Panc1 (cell line): ENCODE measurements at regions not wholly inside any gene's neighbourhood (a gene's known extent, or its start where the extent isn't known, plus 50 kb on each side); places are given as distances from the start of the nearest gene placed in this dataset.

Experiments used
- ATAC-seq: fragments of 200-7000 bp; cut with Tn5 transposase; 2 replicates; pipeline ENCODE4 v1.9.1; 2020; ENCODE audit warnings: mild to moderate bottlenecking, moderate library complexity
- BruUV-seq: library from RNA; stranded (reverse); fragments of 400-500 nt; replicated peaks from 2 replicates; lab custom pipeline; 2021; lab: Mats Ljungman, UMichigan
- CTCF ChIA-PET: fragments of 300-600 bp; sonication (Branson Sonifier 250); formaldehyde crosslinking; loops from one replicate; lab custom pipeline; 2022; ENCODE audit warnings: antibody characterized with exemption; lab: Charles Lee
- POLR2A ChIA-PET: fragments of 300-600 bp; sonication (Branson Sonifier 250); formaldehyde crosslinking; loops from one replicate; lab custom pipeline; 2022; ENCODE audit warnings: antibody characterized with exemption; lab: Charles Lee
- DNase-seq: peaks from one replicate; pipeline ENCODE4 v3.0.0-alpha.2; 2010; ENCODE audit warnings: low read depth, low spot score
- H3K27ac ChIP-seq: 2 replicates; pipeline ENCODE4 v1.5.1; 2011; ENCODE audit warnings: mild to moderate bottlenecking, low read length, inconsistent platforms
- H3K27me3 ChIP-seq: fragments of 200-500 bp; sonication (Bioruptor generic); 2 replicates; pipeline ENCODE4 v1.6.0; 2014; ENCODE audit warnings: low read length, inconsistent platforms; ENCODE audit not compliant: control insufficient read depth, insufficient read depth
- H3K36me3 ChIP-seq: fragments of 200-500 bp; sonication (Bioruptor generic); 2 replicates; pipeline ENCODE4 v1.5.1; 2014; ENCODE audit warnings: inconsistent platforms, mild to moderate bottlenecking, low read length, moderate library complexity; ENCODE audit not compliant: control insufficient read depth, insufficient read depth
- H3K4me1 ChIP-seq: 2 replicates; pipeline ENCODE4 v1.5.1; 2011; ENCODE audit warnings: inconsistent platforms, mild to moderate bottlenecking, low read length, moderate library complexity; ENCODE audit not compliant: control insufficient read depth, insufficient read depth
- H3K4me3 ChIP-seq, 2 experiments: 2 replicates each; pipeline ENCODE4 v1.5.1; 2011 to 2012; ENCODE audit warnings: low read depth in 2 of 2, low read length in 2 of 2, mild to moderate bottlenecking in 2 of 2, inconsistent platforms in 1 of 2, moderate library complexity in 1 of 2
- H3K9me3 ChIP-seq: fragments of 200-500 bp; sonication (Bioruptor generic); 2 replicates; pipeline ENCODE4 v1.5.1; 2014; ENCODE audit warnings: low read depth, mild to moderate bottlenecking, inconsistent platforms, low read length, moderate library complexity; ENCODE audit not compliant: control insufficient read depth, insufficient read depth
- CTCF ChIP-seq: fragments of 450-650 bp; IDR thresholded peaks from 2 replicates; pipeline ENCODE4 v1.5.1; 2017; ENCODE audit warnings: mild to moderate bottlenecking
- POLR2AphosphoS5 ChIP-seq: IDR thresholded peaks from 2 replicates; pipeline ENCODE4 v1.6.1; 2012; ENCODE audit warnings: mild to moderate bottlenecking, low read depth, low read length, moderate library complexity
- REST ChIP-seq, 2 experiments: IDR thresholded peaks; 2 replicates each; pipeline ENCODE4 v1.6.1; 2011 to 2012; ENCODE audit warnings: low read depth in 2 of 2, control low read depth in 1 of 2, low read length in 1 of 2, mild to moderate bottlenecking in 1 of 2, moderate library complexity in 1 of 2; ENCODE audit not compliant: insufficient read depth in 1 of 2
- SIN3A ChIP-seq: IDR thresholded peaks from 2 replicates; pipeline ENCODE4 v1.6.1; 2012; ENCODE audit warnings: low read depth, mild to moderate bottlenecking, low read length, moderate library complexity, borderline replicate concordance; ENCODE audit not compliant: insufficient read depth
- TCF7L2 ChIP-seq: IDR thresholded peaks from 2 replicates; pipeline ENCODE4 v1.6.1; 2011; ENCODE audit warnings: mild to moderate bottlenecking, low read depth, low read length, inconsistent platforms
- in situ Hi-C: cut with HindIII; loops from 2 replicates; pipeline ENCODE4 v1.10.0; 2016; ENCODE audit warnings: low sequenced_read_pairs, low pct_unique_long_range_greater_than_20kb
- intact Hi-C: fragments of 100-400 bp; cut with micrococcal nuclease; formaldehyde crosslinking; loops from one replicate; pipeline ENCODE4 v1.10.0; 2022; ENCODE audit not compliant: unreplicated experiment

- Histone ChIP-seq H3K4me3 (no peak overlapping the region), H3K27ac (no peak overlapping the region), H3K9me3 (no peaks in the 10 kb centered on the region), H3K27me3 (no peaks in the 10 kb centered on the region; the same call in 1 of the 2 replicates), H3K36me3 (no peaks in the 10 kb centered on the region), H3K4me1 (peaks cover 7% of the 10 kb centered on the region; the same call in 1 of the 2 replicates)
- intact Hi-C loops (no loop called here), in situ Hi-C loops (no loop called here)
- POLR2A ChIA-PET, result no interaction called here
- TF ChIP-seq CTCF, result no peak
- no peak for TF ChIP-seq POLR2AphosphoS5
- TF ChIP-seq TCF7L2, result no peak
- TF ChIP-seq SIN3A, result no peak
- no peak for TF ChIP-seq REST (IDR thresholded peaks at IDR 0.05; ENCODE audit: insufficient read depth in 1 of 2, low read depth in 2 of 2, low read length in 1 of 2)
- no peak for DNase-seq
- no TSS peak for BruUV-seq
- CTCF ChIA-PET, result no interaction called here
- ATAC-seq, result no peak
Measured at GRCh38 chr12:25652371-25652770, 99.3 kb upstream of the LMNTD1 start.

GRCh38 chr12:25653487-25654175 is 100.5 kb upstream of the LMNTD1 start:
- in situ Hi-C loops, result no loop called here
- no peak for ATAC-seq
- TF ChIP-seq TCF7L2 (no peak), SIN3A (no peak), REST (IDR thresholded peaks at IDR 0.05; ENCODE audit: insufficient read depth in 1 of 2, low read depth in 2 of 2, low read length in 1 of 2) (no peak), CTCF (no peak), POLR2AphosphoS5 (no peak)
- BruUV-seq, result no TSS peak
- no peak for DNase-seq
- CTCF ChIA-PET, result no interaction called here
- intact Hi-C loops, result no loop called here
- H3K36me3 ChIP-seq, result no peaks in the 10 kb centered on the region
- POLR2A ChIA-PET, result no interaction called here
- no peak overlapping the region for H3K4me3 ChIP-seq
- no peaks in the 10 kb centered on the region for H3K9me3 ChIP-seq
- no peaks in the 10 kb centered on the region; the same call in 1 of the 2 replicates for H3K27me3 ChIP-seq
- peaks cover 2% of the 10 kb centered on the region; the same call in 1 of the 2 replicates for H3K4me1 ChIP-seq
- no peak overlapping the region for H3K27ac ChIP-seq
